Fibroblast of lung (primary cell): ENCODE measurements at regions not wholly inside any gene's neighbourhood (a gene's known extent, or its start where the extent isn't known, plus 50 kb on each side); places are given as distances from the start of the nearest gene placed in this dataset.

Experiments
- DNase-seq, 2 donors: peaks; one replicate each; pipeline versions ENCODE4 v3.0.0 to v3.0.0-alpha.2; 2010; ENCODE audit warnings: low read depth in 2 of 2
- H2AFZ ChIP-seq: 2 replicates; pipeline ENCODE4 v1.5.1; 2012; ENCODE audit warnings: low read length, control low read depth, inconsistent platforms
- H3K27ac ChIP-seq: 2 replicates; pipeline ENCODE4 v1.5.1; 2011; ENCODE audit warnings: low read length, control low read depth; ENCODE audit not compliant: insufficient read depth
- H3K27me3 ChIP-seq: 2 replicates; pipeline ENCODE4 v1.5.1; 2011; ENCODE audit warnings: mild to moderate bottlenecking, low read length; ENCODE audit not compliant: control insufficient read depth, insufficient read depth
- H3K36me3 ChIP-seq: 2 replicates; pipeline ENCODE4 v1.5.1; 2011; ENCODE audit warnings: low read length; ENCODE audit not compliant: control insufficient read depth, insufficient read depth
- H3K4me1 ChIP-seq: 2 replicates; pipeline ENCODE4 v1.5.1; 2011; ENCODE audit warnings: low read length; ENCODE audit not compliant: control insufficient read depth, insufficient read depth; ENCODE audit errors: extremely low read depth
- H3K4me2 ChIP-seq: 2 replicates; pipeline ENCODE4 v1.5.1; 2011; ENCODE audit warnings: low read length, control low read depth; ENCODE audit not compliant: insufficient read depth; ENCODE audit errors: extremely low read depth
- H3K4me3 ChIP-seq, 4 experiments: fragments of 200-600 bp in 1 of 4; sonication (generic) in 1 of 4; replicated peaks in 1 of 4; 2 replicates each; pipeline ENCODE4 v1.5.1; 2011 to 2016; ENCODE audit warnings: low read length in 4 of 4, low read depth in 3 of 4, mild to moderate bottlenecking in 3 of 4, control low read depth in 2 of 4, inconsistent platforms in 1 of 4, mixed read lengths in 1 of 4; ENCODE audit not compliant: insufficient read depth in 1 of 4; ENCODE audit errors: control extremely low read depth in 1 of 4
- H3K79me2 ChIP-seq: 2 replicates; pipeline ENCODE4 v1.5.1; 2012; ENCODE audit warnings: mild to moderate bottlenecking, low read length, inconsistent platforms; ENCODE audit not compliant: control insufficient read depth, insufficient read depth
- H3K9ac ChIP-seq: 2 replicates; pipeline ENCODE4 v1.5.1; 2011; ENCODE audit warnings: mild to moderate bottlenecking, low read length, control low read depth; ENCODE audit not compliant: insufficient read depth
- H3K9me3 ChIP-seq: 2 replicates; pipeline ENCODE4 v1.5.1; 2012; ENCODE audit warnings: low read depth, low read length; ENCODE audit not compliant: control insufficient read depth, insufficient read depth
- H4K20me1 ChIP-seq: 2 replicates; pipeline ENCODE4 v1.5.1; 2011; ENCODE audit warnings: low read length; ENCODE audit not compliant: control insufficient read depth, insufficient read depth; ENCODE audit errors: extremely low read depth
- EZH2 ChIP-seq: IDR thresholded peaks from 2 replicates; pipeline ENCODE4 v1.5.1; 2012; ENCODE audit warnings: low read length, control low read depth, mild to moderate bottlenecking; ENCODE audit errors: missing control alignments
- TF ChIP-seq, protein P1 (sequence below), 2 donors: IDR thresholded peaks in 1 of 2; conservative IDR thresholded peaks in 1 of 2; 1 replicate in 1 of 2; 2 replicates in 1 of 2; pipeline ENCODE4 v1.5.1; 2011 to 2012; ENCODE audit warnings: low read length in 2 of 2, control low read depth in 1 of 2, inconsistent platforms in 1 of 2, low read depth in 1 of 2, mild to moderate bottlenecking in 1 of 2

DNA sequence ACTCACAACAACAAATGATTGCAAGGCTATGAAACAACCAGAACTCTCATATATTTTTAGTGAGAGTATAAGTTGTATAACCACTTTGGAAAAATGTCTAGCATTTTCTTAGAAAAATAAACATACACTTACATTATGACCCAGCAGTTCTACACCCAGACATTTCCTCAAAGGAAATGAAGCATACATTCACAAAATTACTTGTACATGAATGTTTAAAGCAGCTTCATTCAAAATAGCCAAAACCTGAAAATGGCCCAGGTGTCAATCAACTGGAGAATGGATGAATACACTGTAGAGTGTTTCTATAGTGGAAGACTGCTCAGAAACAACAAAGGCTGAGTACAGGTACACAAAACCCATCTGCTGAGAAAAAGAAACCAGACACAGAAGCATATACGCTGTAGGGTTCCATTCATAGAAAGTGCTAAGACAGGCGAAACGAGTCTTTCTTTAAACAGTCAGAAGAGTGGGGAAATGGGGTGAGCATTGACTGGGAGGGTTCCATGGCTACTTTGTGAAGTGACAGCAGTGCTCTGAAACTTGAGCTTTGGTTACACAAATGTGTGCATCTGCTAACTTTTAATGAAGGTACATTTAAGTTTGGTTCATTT lies 799.0 kb downstream of the DCDC2C start:
- Histone ChIP-seq H3K4me2 (no peak overlapping the region), H3K27me3 (no peaks in the 10 kb centered on the region), H3K79me2 (no peaks in the 10 kb centered on the region), H3K9me3 (no peaks in the 10 kb centered on the region), H3K36me3 (no peaks in the 10 kb centered on the region), H3K4me3 (no peak overlapping the region), H3K27ac (no peak overlapping the region), H3K9ac (no peak overlapping the region), H2AFZ (no peak overlapping the region), H3K4me1 (no peaks in the 10 kb centered on the region), H4K20me1 (no peaks in the 10 kb centered on the region)
- TF ChIP-seq, protein P1, sequence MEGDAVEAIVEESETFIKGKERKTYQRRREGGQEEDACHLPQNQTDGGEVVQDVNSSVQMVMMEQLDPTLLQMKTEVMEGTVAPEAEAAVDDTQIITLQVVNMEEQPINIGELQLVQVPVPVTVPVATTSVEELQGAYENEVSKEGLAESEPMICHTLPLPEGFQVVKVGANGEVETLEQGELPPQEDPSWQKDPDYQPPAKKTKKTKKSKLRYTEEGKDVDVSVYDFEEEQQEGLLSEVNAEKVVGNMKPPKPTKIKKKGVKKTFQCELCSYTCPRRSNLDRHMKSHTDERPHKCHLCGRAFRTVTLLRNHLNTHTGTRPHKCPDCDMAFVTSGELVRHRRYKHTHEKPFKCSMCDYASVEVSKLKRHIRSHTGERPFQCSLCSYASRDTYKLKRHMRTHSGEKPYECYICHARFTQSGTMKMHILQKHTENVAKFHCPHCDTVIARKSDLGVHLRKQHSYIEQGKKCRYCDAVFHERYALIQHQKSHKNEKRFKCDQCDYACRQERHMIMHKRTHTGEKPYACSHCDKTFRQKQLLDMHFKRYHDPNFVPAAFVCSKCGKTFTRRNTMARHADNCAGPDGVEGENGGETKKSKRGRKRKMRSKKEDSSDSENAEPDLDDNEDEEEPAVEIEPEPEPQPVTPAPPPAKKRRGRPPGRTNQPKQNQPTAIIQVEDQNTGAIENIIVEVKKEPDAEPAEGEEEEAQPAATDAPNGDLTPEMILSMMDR (conservative IDR thresholded peaks at IDR 0.05 in 1 of 2, IDR thresholded peaks at IDR 0.05 in 1 of 2; ENCODE audit: low read depth in 1 of 2, low read length in 2 of 2) = no peak
- TF ChIP-seq EZH2 = no peak
- peak in 1 of 2 donors; percentile 0 for DNase-seq

DNA sequence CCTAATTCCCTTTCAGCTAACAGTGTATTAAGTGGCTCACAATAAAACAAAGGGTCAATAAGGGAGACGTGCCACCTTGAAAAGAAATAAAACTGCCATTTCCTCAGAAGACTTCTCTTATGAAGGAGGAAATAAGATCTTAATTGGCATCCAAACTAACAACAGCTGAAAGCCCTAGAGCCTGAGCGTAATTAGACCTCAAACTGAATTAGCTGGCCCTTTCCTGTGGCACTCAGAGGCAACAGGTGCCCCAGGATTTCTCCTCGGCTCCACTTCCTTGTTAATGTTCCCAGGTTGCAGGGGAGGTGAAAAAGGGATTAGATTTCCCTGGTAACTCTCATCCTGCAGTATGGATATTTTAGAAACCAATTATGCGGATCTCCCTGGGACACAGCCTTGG lies 804.3 kb downstream of the DCDC2C start:
- Histone ChIP-seq H3K4me3 (no peak overlapping the region), H3K36me3 (no peaks in the 10 kb centered on the region), H4K20me1 (no peaks in the 10 kb centered on the region), H3K4me2 (no peak overlapping the region), H3K79me2 (no peaks in the 10 kb centered on the region), H3K27me3 (no peaks in the 10 kb centered on the region), H3K27ac (no peak overlapping the region), H3K9me3 (no peaks in the 10 kb centered on the region), H3K4me1 (no peaks in the 10 kb centered on the region), H3K9ac (no peak overlapping the region), H2AFZ (no peak overlapping the region)
- no peak for DNase-seq
- TF ChIP-seq, protein P1 (conservative IDR thresholded peaks at IDR 0.05 in 1 of 2, IDR thresholded peaks at IDR 0.05 in 1 of 2; ENCODE audit: low read depth in 1 of 2, low read length in 2 of 2) = no peak
- no peak for TF ChIP-seq EZH2

DNA sequence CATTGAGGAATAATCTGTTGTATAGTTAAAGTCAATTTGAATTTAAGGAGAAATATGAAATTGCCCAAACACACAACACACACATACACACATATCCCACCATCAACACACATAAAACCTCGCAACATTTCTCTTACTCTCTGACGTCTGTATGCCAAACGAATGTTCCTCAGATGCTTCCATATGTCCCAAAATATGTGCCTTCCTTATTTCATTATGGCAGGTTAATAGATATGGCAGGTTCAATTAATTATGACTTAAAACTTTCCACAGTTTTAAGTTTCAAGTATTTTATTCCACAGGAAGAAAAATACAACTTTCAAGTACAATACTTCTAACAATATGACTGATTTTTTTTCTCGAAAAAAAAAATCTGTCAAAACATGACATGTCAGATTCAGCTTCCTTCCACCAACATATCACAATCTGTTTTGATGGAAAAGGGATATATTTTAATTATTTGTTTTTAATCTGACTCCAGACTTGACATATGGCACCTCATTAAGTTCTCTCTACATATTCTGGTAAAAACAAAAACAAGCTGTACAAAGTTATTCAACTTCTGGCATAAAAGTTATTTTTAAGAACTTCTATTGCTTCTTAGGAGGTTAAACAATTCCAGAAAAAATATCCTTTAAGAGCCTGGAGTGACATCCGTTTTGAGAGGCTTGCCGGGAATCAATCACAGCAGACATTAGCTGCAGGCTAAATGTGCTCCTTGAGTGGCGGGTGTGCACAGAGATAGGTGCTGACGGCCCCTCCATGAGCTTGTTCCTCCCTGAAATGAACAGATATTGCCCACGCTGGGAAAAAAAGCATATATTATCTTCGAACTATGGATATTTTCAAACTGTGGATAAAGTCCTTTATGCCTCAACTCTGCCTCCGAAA lies 812.7 kb downstream of the DCDC2C start:
- Histone ChIP-seq H3K27me3 (no peaks in the 10 kb centered on the region), H3K9me3 (no peaks in the 10 kb centered on the region), H3K79me2 (no peaks in the 10 kb centered on the region), H3K4me3 (no peak overlapping the region), H3K9ac (no peak overlapping the region), H2AFZ (no peak overlapping the region), H4K20me1 (no peaks in the 10 kb centered on the region), H3K36me3 (no peaks in the 10 kb centered on the region), H3K4me1 (no peaks in the 10 kb centered on the region), H3K4me2 (no peak overlapping the region), H3K27ac (no peak overlapping the region)
- DNase-seq = no peak
- TF ChIP-seq EZH2 = no peak
- TF ChIP-seq, protein P1 (conservative IDR thresholded peaks at IDR 0.05 in 1 of 2, IDR thresholded peaks at IDR 0.05 in 1 of 2; ENCODE audit: low read depth in 1 of 2, low read length in 2 of 2) = no peak
